ENCODE measurements at regions not wholly inside any gene's neighbourhood (a gene's known extent, or its start where the extent isn't known, plus 50 kb on each side); places are given as distances from the start of the nearest gene placed in this dataset.

GRCh38 chr5:125044491-125045282 is 298.2 kb upstream of the ZNF608 start:
- Histone ChIP-seq H3K27ac (replicated peaks in 1 of 4) (peak overlapping the region; percentile 3 to 60 (median 34)), H3K27me3 (no peaks in the 10 kb centered on the region), H3K4me3 (no peak overlapping the region), H3K36me3 (no peaks in the 10 kb centered on the region), H3K9me3 (no peaks in the 10 kb centered on the region), H3K4me1 (peaks cover 19 to 41% (median 37%) of the 10 kb centered on the region in 4 donors)
- 88% methylated on average over 8 of the region's 8 CpGs for WGBS
- intact Hi-C loops (cut with DNase I): loop anchor here (10.0 kb wide), 1 partner anchor 300 kb away; the partner anchor contains the start of gene ZNF608
- TF ChIP-seq POLR2AphosphoS5 (IDR thresholded peaks at IDR 0.05) (no peak), EP300 (IDR thresholded peaks at IDR 0.05) (no peak), CTCF (IDR thresholded peaks at IDR 0.05) (no peak), POLR2A (IDR thresholded peaks at IDR 0.05; ENCODE audit: low read depth) (no peak)
- no peak for DNase-seq (ENCODE audit: extremely low spot score)

GRCh38 chr5:125045646-125046045 is 299.2 kb upstream of the ZNF608 start:
- TF ChIP-seq POLR2AphosphoS5 (IDR thresholded peaks at IDR 0.05): no peak
- TF ChIP-seq EP300 (IDR thresholded peaks at IDR 0.05): no peak
- no peak for TF ChIP-seq CTCF (IDR thresholded peaks at IDR 0.05)
- no peak for TF ChIP-seq POLR2A (IDR thresholded peaks at IDR 0.05; ENCODE audit: low read depth)
- no peaks in the 10 kb centered on the region for H3K27me3 ChIP-seq
- 88% methylated on average over 3 of the region's 3 CpGs for WGBS
- H3K4me1 ChIP-seq: peaks cover 19 to 44% (median 39%) of the 10 kb centered on the region in 4 donors
- H3K27ac ChIP-seq (replicated peaks in 1 of 4): no peak overlapping the region
- no peaks in the 10 kb centered on the region for H3K9me3 ChIP-seq
- H3K36me3 ChIP-seq: no peaks in the 10 kb centered on the region
- intact Hi-C loops (cut with DNase I): loop anchor here (10.0 kb wide), 1 partner anchor 301 kb away; the partner anchor contains the start of gene ZNF608
- no peak for DNase-seq (ENCODE audit: extremely low spot score)
- H3K4me3 ChIP-seq: no peak overlapping the region

GRCh38 chr5:125046838-125047237 is 300.4 kb upstream of the ZNF608 start:
- H3K4me3 ChIP-seq: no peak overlapping the region
- TF ChIP-seq EP300 (IDR thresholded peaks at IDR 0.05): no peak
- no peak for TF ChIP-seq POLR2A (IDR thresholded peaks at IDR 0.05; ENCODE audit: low read depth)
- no peak for TF ChIP-seq POLR2AphosphoS5 (IDR thresholded peaks at IDR 0.05)
- no peak for TF ChIP-seq CTCF (IDR thresholded peaks at IDR 0.05)
- H3K27ac ChIP-seq (replicated peaks in 1 of 4): no peak overlapping the region
- no peaks in the 10 kb centered on the region for H3K9me3 ChIP-seq
- DNase-seq (ENCODE audit: extremely low spot score): no peak
- peaks cover 19 to 40% (median 35%) of the 10 kb centered on the region in 4 donors for H3K4me1 ChIP-seq
- H3K27me3 ChIP-seq: no peaks in the 10 kb centered on the region
- 91% methylated on average over 1 of the region's 1 CpG for WGBS
- H3K36me3 ChIP-seq: no peaks in the 10 kb centered on the region
- intact Hi-C loops (cut with DNase I): loop anchor here (10.0 kb wide), 1 partner anchor 302 kb away; the partner anchor contains the start of gene ZNF608

- Histone ChIP-seq H3K27ac (replicated peaks in 1 of 4) (no peak overlapping the region), H3K9me3 (no peaks in the 10 kb centered on the region), H3K4me3 (no peak overlapping the region), H3K27me3 (no peaks in the 10 kb centered on the region), H3K4me1 (peaks cover 19 to 30% (median 24%) of the 10 kb centered on the region in 4 donors), H3K36me3 (no peaks in the 10 kb centered on the region)
- WGBS: 100% methylated on average over 3 of the region's 3 CpGs
- no peak for DNase-seq (ENCODE audit: extremely low spot score)
- intact Hi-C loops (cut with DNase I): loop anchor here (10.0 kb wide), 1 partner anchor 303 kb away; the partner anchor contains the start of gene ZNF608
- no peak for TF ChIP-seq POLR2A (IDR thresholded peaks at IDR 0.05; ENCODE audit: low read depth)
- no peak for TF ChIP-seq CTCF (IDR thresholded peaks at IDR 0.05)
- no peak for TF ChIP-seq POLR2AphosphoS5 (IDR thresholded peaks at IDR 0.05)
- TF ChIP-seq EP300 (IDR thresholded peaks at IDR 0.05): no peak
Observed at GRCh38 chr5:125047871-125048270, 301.4 kb upstream of the ZNF608 start.

Data from esophagus muscularis mucosa (tissue), 4 donors.